Right forelimb (tissue), 1 donor: ENCODE measurements at regions not wholly inside any gene's neighbourhood (a gene's known extent, or its start where the extent isn't known, plus 50 kb on each side); places are given as distances from the start of the nearest gene placed in this dataset.

ENCODE experiments used
- DNase-seq: peaks from one replicate; pipeline ENCODE4 v3.0.0-alpha.2; 2018

DNA sequence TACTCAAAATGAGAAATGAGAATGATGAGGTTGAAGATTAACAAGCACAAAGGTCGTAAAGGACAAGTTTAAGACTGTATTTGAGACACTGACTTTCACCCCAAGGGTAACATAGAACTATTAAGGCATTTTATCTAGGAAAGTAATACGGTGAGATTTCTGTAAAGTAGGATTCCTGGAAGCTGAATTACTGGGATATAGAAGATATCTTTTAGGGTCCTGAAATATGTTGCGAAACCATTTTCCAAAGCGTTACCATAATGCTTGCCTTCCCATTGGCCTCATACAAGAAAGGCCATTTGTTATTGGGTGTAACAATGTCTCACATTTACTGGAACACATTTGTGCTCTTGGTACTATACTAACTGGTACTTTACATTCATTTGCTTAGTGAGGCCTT, 1185.9 kb upstream of the TENM4 start:
- DNase-seq, result no peak

DNA sequence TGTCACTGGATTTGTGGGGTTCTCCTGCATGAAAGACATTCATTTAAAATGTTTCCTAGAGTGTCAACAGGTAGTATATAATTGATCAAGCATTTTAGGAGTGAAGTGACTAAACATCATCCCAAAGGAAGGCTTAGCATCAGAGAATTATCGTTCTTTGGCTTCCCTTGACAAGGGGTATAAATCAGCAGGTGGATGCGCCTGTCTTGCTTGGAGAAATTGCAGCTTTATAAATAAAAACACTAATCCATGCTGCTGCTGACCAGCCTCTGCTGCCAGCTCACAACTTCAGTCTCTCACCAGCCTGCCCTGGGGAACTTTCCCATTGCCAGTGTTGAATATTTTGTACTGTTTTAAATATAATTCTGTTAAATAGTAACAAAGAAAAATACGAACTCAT, 1184.7 kb upstream of the TENM4 start:
- DNase-seq, result no peak

DNA sequence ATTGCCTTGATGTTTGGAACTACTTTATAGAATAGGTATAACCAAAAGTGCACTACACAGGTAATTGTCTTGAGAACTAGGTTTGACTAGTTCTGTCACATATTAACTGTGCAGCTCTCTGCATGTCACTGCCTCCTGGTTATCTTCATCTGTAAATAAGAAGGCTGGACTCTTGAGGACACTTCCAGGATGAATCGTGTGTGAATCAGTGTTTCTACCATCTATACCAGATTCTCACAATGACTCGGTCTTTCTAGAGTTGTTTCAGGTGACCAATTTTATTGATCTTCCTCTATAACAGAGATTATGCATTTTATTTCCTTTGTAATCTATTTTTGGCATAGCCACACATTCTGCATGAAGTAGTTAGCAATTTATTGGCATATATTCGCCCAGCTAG, 1181.0 kb upstream of the TENM4 start:
- no peak for DNase-seq

DNA sequence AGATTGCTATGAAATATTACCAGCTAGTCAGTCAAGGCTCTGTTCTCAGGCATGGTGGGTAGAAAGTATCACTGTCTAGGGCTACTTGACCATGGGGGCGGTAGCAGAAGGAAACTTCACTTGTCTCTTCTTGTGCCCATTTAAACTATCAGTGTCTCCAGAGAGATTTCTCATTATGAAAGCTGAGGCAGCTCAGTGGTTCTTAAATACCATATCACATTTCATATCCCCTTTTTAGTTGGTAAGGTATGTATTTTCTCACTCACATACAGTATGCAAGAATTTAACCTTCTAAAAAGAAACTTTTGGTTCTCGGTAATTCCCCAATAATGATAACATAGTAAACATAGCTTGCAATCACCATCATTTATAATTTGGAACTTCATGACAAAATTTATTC, 1180.0 kb upstream of the TENM4 start:
- no peak for DNase-seq

DNA sequence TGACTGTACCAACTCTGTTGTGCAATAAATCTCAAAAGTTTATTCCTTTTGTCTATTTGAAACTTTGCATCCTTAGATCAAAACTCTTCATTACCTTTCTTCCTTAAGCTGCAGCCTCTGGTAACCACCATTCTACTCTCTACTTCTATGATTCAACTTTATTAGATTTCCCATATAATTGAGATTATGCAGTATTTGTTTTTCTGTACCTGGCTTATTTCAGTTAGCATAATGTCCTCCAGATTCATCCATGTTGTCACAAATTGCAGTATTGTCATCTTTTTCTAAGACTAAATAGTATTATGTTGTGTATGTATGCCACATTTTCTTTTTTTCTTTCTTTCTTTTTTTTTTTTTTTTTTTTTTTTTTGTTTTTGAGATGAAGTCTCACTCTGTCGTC, 1176.3 kb upstream of the TENM4 start:
- DNase-seq, result no peak

DNA sequence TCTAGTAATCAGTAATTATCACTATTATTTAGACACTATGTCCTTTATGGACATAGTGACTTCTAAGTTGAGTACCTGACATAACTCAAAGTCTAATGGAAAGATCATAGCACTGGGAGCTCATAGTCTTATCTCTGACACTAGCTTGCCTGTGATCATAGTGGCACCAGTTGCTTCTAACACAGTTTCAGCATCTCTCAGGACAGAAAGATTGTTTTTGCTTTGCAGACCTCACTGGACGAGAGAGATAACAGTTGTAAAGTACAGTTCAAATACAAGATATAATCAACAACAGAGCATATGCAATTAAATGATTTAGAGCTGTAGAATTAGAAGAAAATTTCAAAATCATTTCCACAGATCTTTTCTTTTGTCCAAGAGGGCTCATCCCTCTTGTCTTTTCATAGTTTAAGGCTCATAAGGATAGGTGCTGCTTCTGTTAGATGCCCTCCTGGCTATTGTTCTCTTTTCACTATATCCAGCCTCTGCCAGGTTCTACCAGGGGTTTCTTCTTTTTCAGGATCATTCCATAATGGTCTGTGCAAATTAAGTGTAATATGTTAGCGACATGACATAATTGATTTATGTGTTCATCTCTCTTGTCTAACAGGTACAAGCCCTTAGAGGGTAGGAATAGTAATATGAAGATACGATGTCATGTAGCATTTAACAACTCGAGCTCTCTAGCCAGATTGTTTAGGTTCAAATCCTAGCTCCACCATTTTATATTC, 1175.4 kb upstream of the TENM4 start:
- DNase-seq, result no peak

DNA sequence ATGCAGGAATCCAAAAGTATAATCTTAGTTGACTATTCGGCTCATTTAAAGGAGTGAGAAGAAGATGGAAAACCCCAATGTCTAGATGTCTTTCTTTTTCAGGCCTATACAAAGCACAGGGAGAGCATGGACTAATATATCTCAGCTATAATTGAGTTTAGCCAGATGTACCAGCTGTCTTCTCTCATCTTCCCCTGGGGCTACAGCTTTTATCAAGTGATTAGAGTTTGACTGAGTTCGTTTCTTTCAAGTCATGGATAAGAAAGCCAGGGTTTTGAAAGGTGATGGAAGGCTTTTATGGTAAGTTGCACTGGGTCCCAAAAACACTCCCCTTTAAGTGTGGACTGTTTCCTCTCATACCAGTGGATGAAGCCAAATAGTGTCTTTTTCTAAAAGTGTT, 1172.8 kb upstream of the TENM4 start:
- DNase-seq, result no peak

DNA sequence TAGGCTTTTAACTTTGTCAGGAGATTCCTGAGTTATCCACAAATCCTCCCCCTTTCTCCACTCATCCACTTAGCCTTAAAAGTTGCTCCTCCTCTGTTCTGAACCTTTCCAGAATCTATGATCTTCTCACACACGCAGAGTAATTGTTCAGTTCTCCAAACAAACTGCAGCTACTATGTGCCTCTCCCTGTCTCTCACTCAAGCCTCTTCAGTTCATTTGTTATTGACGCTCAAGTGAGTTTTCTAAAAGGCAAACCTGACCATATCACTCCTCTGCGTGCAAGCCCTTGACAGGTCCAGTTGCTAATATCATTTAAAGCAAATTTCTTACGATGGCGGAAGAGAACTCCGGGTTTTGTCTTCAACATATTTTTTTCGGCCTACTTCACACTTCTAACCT, 1169.7 kb upstream of the TENM4 start:
- DNase-seq, result no peak

DNA sequence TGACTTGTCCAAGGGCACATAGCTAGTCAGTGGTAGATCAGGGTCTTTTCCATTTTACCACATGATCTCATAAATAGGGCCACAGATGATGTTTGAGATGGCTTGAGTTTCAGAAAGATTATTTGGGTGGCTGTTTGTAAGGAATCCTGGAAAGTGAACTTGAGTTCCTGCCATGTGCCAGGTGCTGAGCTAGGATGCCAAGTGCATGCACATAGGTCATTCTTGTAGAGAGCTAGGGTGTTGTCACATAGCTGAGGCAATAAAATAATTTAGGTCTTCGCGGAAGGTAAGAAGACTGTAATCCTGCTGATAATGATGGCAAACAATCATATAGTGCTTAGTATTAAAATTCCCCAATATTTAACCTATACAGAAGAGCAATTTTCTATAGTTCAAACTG, 1162.6 kb upstream of the TENM4 start:
- DNase-seq, result no peak

DNA sequence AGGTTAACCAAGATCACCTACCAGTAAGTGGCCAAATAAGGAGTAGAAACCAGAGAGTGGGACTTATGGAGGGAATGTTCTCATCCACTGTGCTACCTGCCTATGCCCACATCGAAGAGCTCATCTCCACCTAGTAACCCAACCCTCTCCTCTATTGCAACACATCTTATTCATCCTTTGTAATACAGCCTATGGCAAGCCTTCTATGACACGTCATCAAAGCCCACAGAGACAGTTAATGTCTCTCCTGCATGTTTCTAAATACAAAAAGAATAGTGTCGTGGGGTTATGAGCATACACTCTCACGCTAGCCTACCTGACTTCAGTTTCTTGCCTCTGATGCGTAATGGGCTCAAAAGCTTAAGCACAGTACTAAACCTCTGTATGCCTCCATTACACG, 1158.1 kb upstream of the TENM4 start:
- no peak for DNase-seq

DNA sequence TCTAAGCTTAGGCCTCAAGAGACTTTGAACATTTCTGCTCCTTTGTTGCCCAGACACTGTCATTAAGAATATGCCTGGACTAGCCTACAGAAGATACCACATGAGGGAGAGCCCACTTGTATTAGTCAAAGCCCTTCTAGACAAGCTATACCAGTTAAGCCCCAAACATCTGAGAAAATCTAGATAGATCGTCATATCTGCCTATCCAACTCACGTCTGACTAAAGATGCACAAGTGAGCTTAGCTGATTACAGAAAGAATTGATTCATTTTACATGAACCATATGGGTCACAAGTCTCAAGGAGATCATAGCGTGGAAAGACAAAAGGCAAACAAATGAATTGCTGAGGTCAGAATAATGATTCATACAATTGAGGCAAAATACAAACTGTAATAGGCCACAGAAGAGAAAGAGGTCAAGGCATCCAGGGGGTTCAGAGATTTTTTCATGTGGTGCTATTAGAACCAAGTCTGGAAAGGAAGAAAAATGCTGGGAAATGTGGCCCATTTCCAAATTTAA, 1155.5 kb upstream of the TENM4 start:
- no peak for DNase-seq

DNA sequence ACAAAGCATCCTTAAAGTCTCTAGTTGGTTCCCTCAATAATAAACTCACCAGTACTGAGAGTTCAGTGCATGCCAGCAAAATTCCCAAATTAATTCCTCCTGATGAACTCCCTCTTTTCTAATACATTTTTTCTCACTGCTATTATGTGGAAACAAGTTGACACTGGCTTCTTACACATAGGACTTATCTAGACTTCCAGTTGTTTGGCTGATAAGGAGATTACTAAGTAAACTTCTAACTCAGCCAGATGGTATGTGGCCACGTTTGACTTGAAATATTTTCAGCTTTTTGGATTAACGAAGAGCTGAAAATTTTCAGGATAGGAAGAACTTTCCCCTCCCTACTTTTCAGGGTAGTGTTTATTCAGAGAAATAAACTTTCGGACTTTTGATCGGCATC, 1154.2 kb upstream of the TENM4 start:
- no peak for DNase-seq

DNA sequence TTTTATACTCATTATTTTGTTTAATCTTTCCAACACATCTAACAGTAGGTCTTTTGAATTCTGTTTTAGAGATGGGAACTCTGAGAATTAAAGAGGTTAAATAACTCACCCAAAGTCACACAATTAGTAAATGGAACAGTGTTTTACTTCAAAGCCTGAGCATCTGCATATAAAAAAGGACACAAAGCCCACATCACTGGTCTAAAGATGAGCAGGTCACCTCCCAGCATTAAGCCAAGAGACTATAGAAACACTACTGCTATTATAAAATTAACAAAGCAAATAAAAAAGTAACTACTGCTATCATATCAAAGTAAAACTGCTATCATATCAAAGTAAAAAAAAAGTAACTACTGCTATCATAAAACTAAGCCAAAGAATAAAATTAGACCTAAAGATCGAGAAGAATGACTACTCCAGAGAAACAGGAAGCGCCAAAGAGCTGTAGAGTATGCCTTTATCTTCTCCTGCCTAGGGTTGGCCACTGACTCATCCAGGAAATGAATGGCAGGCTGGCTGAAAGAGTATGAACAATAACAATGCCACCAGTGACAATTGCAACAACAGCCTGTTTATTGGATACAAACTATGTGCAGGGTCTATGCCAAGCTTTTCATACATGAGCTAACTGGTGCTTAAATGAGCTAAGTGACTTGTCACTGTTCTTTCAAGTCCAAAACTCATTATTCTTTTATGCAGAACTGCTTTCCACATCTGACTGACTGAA, 1153.0 kb upstream of the TENM4 start:
- no peak for DNase-seq

DNA sequence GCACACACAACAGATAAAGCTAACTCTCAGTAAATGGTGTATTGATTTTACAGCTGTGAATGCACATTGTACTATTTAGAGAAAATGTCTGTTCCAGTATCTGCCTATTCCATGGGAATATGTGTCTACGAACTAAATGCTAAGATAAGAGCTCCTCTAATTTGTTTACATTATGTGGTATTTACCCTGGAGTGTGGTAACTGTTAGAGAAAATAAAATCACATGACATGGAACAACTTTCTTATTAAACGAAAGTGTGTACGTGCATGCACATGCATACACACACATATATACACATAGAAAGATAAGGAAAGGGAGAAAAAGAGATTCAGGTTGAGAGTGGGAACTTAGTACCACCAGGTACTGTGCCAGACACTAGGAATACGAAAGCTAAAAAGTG, 1151.7 kb upstream of the TENM4 start:
- DNase-seq, result no peak

DNA sequence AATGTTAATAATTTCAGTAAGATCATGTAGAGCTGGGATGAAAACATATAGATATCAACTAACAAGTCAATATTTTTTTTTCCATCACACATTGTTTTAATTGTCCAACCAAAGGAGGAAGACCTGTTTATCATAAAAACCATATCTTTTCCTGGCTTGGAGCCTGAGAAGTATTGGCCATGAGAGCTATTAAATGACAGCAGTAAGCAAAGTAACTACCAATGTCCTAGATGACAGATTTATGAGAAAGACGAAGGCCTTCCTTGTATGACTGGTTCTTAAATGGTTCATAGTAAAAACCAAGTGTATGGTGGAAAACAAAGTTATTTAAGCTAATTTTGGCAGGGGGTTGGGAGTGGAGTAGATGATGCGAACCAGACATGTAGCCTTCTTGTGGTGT, 1147.1 kb upstream of the TENM4 start:
- DNase-seq, result no peak

DNA sequence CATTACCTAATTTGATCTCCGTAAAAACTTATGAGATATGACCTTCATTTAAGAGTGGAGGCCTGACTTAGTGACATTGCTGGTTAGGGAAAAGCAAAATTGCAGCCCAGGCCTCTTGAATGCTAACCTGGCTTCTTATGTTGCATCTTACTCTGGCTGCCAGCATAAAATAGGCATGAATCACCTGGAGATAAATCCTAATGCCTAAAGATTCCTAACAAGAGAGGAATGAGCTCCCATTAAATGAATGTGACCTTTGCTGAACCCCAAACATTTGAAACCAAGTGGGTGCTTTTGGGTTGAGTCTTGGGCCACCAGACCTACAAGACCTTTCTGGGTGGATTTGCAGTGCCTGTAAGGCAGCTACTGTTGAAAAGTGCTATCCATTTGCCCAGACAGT, 1145.6 kb upstream of the TENM4 start:
- no peak for DNase-seq

DNA sequence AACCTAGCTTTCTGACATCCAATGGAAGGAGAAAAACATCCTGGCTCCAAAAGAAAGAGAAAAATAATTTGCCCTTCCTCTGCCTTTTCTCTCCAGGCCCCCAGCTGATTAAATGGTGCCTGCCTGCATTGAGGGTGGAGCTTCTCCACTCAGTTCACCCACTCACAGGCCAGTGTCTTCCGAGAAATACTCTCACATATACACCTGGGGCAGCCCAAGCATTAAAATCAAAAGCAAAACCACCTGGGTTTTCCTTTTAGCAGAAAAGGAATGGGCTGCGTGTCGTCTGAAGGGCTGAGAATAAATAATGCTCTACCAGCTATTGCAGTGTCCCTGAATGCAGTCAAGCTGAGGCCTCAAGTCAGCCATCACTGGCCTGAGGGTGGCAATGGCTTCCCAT, 1143.8 kb upstream of the TENM4 start:
- DNase-seq, result no peak

DNA sequence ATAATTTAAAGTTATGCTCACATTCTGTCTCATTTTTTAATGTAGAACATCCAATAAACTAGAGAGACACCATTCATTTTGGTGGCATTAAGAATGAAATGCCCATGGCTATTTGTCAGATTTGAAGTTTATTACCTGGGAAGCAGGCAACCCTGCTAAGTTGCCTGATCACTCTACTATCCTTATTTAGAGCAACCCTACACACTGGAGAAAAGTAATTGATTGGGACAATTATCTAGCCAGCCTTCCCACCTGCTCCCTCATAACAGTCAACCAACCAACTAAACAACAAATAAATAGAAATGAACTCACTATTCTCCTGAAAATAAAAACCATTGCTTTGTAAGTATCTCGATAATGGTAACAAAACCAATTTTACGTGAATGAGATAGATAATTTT, 1129.0 kb upstream of the TENM4 start:
- DNase-seq, result no peak

DNA sequence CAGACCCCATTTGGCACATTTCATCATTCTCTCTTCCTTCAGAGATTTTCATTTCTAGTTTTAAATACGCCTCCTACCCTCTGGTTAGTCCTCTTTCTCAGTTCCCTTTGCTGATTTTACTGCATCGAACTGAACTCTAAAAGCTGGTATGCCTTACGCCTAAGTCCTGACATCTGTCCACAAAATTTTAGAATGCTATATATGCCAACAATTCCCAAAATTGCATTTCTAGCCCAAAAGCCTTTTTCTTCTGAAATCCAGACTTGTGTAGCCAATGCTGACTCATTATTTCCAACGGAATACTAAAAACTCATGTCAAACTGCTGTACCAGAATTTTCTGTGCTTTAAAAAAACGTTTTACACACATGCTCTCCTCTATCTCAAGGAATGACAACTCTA, 1124.4 kb upstream of the TENM4 start:
- no peak for DNase-seq

DNA sequence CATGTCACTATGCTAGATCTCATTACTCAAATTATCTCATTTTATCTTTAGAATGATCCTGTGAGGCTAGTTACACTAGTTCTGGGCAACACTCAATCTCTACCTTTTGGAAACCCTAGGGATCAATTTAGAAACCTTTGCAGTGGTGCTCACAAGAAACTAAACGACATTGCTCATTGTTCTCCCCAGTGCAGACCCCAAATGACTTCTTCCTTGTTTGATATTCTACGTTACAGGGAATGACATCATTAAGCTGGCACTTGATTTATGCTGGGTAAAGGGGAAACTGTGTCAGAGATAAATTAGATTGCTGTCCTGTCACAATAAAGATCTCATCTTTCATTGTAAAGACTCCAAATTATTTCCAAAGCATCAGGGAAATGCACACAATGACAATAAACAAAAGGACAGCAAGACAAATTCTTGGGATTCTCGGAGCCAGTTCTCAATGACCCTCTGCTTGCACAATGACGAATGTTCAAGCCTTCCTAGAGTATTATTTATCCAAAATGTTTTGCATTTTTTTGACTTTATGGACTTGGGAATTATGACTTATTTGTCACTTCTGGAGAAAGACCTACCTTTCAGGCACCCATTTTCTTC, 1121.8 kb upstream of the TENM4 start:
- no peak for DNase-seq

DNA sequence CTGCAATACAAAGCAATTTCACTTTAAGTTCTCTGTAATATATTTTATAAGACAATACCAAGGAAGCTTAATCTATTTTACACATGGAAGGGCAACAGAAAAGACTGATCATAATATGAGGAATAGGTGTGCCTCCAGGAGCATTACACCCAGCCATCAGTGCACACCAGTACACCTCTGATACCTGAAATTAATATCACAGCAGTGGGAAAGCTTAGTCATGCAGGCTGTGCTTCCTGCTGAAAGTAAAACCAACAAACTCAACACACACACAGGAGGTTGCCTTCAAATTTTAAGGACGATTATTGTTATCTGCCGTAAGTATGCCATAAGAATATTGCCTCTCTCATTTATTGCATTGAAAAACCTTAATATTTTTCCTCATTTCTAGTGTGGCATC, 1119.1 kb upstream of the TENM4 start:
- DNase-seq, result no peak

DNA sequence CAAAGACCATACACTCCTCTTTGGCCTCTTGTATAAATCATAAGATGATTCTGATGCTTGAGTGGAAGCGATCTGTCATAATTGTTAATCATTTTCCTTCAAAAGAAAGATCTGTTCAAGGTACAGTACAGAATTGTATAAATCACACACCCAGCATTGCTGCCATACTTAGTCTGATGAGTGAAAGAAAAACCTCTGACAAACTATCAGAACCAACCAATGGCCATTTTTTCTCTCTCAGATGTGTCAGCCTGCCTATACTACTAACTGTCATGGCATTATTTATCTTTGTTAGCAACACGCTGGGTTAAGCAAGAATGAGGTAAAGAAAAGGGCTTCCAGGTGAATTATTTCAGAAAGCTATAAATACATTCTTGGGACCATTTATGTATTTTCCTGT, 1112.7 kb upstream of the TENM4 start:
- no peak for DNase-seq

DNA sequence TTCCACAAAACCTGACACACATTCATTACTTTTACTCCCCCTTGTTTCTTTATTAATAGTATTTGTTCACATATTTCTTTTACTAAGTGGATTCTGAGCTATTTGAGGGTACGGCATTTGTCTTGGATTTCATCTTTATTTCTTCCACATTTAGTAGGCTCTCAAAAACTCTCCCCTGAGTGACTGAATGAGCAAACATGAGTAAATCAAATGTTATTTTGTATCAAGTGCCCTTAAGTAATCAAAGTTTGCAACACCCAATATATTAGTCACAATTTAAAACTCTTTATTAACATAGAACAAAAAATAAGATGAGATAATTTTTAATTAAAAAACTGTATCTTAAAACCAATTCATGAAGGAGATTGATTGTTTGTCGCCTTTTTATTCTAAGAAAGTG, 1101.9 kb upstream of the TENM4 start:
- DNase-seq, result no peak

DNA sequence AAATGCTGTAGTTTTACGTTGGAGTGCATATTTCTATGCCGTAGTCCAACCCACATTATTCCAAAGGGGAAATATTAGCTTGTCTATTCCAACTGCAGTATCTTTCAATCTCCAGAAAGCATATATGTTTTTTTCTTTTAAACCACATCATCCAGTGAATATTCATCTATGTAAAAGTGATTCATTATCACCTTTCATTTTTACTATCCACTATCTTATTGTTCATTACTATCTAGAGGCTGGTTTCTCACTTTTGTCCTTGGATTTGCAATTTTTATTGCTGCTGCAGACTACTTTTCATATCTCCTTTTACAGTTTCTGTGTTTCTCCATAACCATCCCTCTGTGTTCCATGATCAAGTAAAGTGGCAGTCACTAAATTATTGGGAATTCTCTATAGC, 1097.2 kb upstream of the TENM4 start:
- no peak for DNase-seq
